ENCODE measurements at regions not wholly inside any gene's neighbourhood (a gene's known extent, or its start where the extent isn't known, plus 50 kb on each side); places are given as distances from the start of the nearest gene placed in this dataset.

GRCh38 chr21:26412885-26413284, 160.2 kb downstream of the CYYR1 start:
- DNase-seq (no peak), ATAC-seq (replicated peaks in 1 of 2) (no peak)
- H3K27ac Mint-ChIP-seq, result no peak overlapping the region
- H3K27me3 Mint-ChIP-seq (ENCODE audit: low read depth), result no peaks in the 10 kb centered on the region
- H3K9me3 Mint-ChIP-seq, result peaks cover 0 to 2% of the 10 kb centered on the region in 2 donors
- H3K4me1 Mint-ChIP-seq (ENCODE audit: low read depth), result no peaks in the 10 kb centered on the region
- no peak overlapping the region for H3K4me3 Mint-ChIP-seq
- no peaks in the 10 kb centered on the region for H3K36me3 Mint-ChIP-seq (ENCODE audit: insufficient read depth in 2 of 2)

GRCh38 chr21:26409735-26410134, 163.4 kb downstream of the CYYR1 start:
- Mint-ChIP-seq H3K27me3 (ENCODE audit: low read depth) (no peaks in the 10 kb centered on the region), H3K9me3 (peaks cover 0 to 2% of the 10 kb centered on the region in 2 donors), H3K4me1 (ENCODE audit: low read depth) (peaks cover 9% of the 10 kb centered on the region), H3K36me3 (ENCODE audit: insufficient read depth in 2 of 2) (no peaks in the 10 kb centered on the region), H3K27ac (no peak overlapping the region), H3K4me3 (no peak overlapping the region)
- ATAC-seq (replicated peaks in 1 of 2), result no peak
- DNase-seq, result no peak

- H3K27ac Mint-ChIP-seq, result no peak overlapping the region
- H3K36me3 Mint-ChIP-seq (ENCODE audit: insufficient read depth in 2 of 2), result no peaks in the 10 kb centered on the region
- DNase-seq (no peak), ATAC-seq (replicated peaks in 1 of 2) (no peak)
- H3K4me1 Mint-ChIP-seq (ENCODE audit: low read depth), result peaks cover 9% of the 10 kb centered on the region
- peaks cover 0 to 2% of the 10 kb centered on the region in 2 donors for H3K9me3 Mint-ChIP-seq
- no peak overlapping the region for H3K4me3 Mint-ChIP-seq
- H3K27me3 Mint-ChIP-seq (ENCODE audit: low read depth), result no peaks in the 10 kb centered on the region
These were observed 164.6 kb downstream of the CYYR1 start for GRCh38 chr21:26408511-26408910.

- Mint-ChIP-seq H3K9me3 (peaks cover 0 to 2% of the 10 kb centered on the region in 2 donors), H3K27ac (no peak overlapping the region), H3K36me3 (ENCODE audit: insufficient read depth in 2 of 2) (no peaks in the 10 kb centered on the region), H3K27me3 (ENCODE audit: low read depth) (no peaks in the 10 kb centered on the region), H3K4me3 (peak overlapping the region in 1 of 2 donors; percentile 9), H3K4me1 (ENCODE audit: low read depth) (peaks cover 9% of the 10 kb centered on the region)
- no peak for ATAC-seq (replicated peaks in 1 of 2)
- no peak for DNase-seq
These were observed 166.6 kb downstream of the CYYR1 start for GRCh38 chr21:26406526-26406925.

- Mint-ChIP-seq H3K4me1 (ENCODE audit: low read depth) (peaks cover 9% of the 10 kb centered on the region), H3K4me3 (peak overlapping the region in 1 of 2 donors; percentile 20), H3K9me3 (peaks cover 0 to 2% of the 10 kb centered on the region in 2 donors), H3K36me3 (ENCODE audit: insufficient read depth in 2 of 2) (no peaks in the 10 kb centered on the region), H3K27ac (no peak overlapping the region), H3K27me3 (ENCODE audit: low read depth) (no peaks in the 10 kb centered on the region)
- ATAC-seq (replicated peaks in 1 of 2) (peak; percentile 90 to 96), DNase-seq (peak; percentile 6 to 36)
These were observed 167.2 kb downstream of the CYYR1 start for GRCh38 chr21:26405735-26406361.

- ATAC-seq (replicated peaks in 1 of 2) (no peak), DNase-seq (no peak)
- Mint-ChIP-seq H3K4me3 (no peak overlapping the region), H3K4me1 (ENCODE audit: low read depth) (peaks cover 11% of the 10 kb centered on the region), H3K27ac (no peak overlapping the region), H3K27me3 (ENCODE audit: low read depth) (no peaks in the 10 kb centered on the region), H3K36me3 (ENCODE audit: insufficient read depth in 2 of 2) (no peaks in the 10 kb centered on the region), H3K9me3 (peaks cover 0 to 2% of the 10 kb centered on the region in 2 donors)
These were observed 168.0 kb downstream of the CYYR1 start for GRCh38 chr21:26405071-26405470.

GRCh38 chr21:26404288-26404687, 168.8 kb downstream of the CYYR1 start:
- Mint-ChIP-seq H3K36me3 (ENCODE audit: insufficient read depth in 2 of 2) (no peaks in the 10 kb centered on the region), H3K4me3 (no peak overlapping the region), H3K4me1 (ENCODE audit: low read depth) (peaks cover 14% of the 10 kb centered on the region), H3K9me3 (peaks cover 0 to 2% of the 10 kb centered on the region in 2 donors), H3K27ac (no peak overlapping the region), H3K27me3 (ENCODE audit: low read depth) (no peaks in the 10 kb centered on the region)
- ATAC-seq (replicated peaks in 1 of 2) (no peak), DNase-seq (no peak)

- ATAC-seq (replicated peaks in 1 of 2) (no peak), DNase-seq (no peak)
- no peaks in the 10 kb centered on the region for H3K27me3 Mint-ChIP-seq (ENCODE audit: low read depth)
- H3K27ac Mint-ChIP-seq, result no peak overlapping the region
- H3K4me1 Mint-ChIP-seq (ENCODE audit: low read depth), result peaks cover 14% of the 10 kb centered on the region
- peaks cover 0 to 2% of the 10 kb centered on the region in 2 donors for H3K9me3 Mint-ChIP-seq
- H3K4me3 Mint-ChIP-seq, result no peak overlapping the region
- H3K36me3 Mint-ChIP-seq (ENCODE audit: insufficient read depth in 2 of 2), result no peaks in the 10 kb centered on the region
These were observed 169.8 kb downstream of the CYYR1 start for GRCh38 chr21:26403321-26403720.

- Mint-ChIP-seq H3K4me3 (no peak overlapping the region), H3K27ac (no peak overlapping the region), H3K4me1 (ENCODE audit: low read depth) (peaks cover 5% of the 10 kb centered on the region), H3K36me3 (ENCODE audit: insufficient read depth in 2 of 2) (no peaks in the 10 kb centered on the region), H3K9me3 (peaks cover 2 to 3% of the 10 kb centered on the region in 2 donors), H3K27me3 (ENCODE audit: low read depth) (no peaks in the 10 kb centered on the region)
- DNase-seq (no peak), ATAC-seq (replicated peaks in 1 of 2) (no peak)
These were observed 175.5 kb downstream of the CYYR1 start for GRCh38 chr21:26397545-26397944.

GRCh38 chr21:26394341-26394740, 178.7 kb downstream of the CYYR1 start:
- no peak overlapping the region for H3K27ac Mint-ChIP-seq
- H3K36me3 Mint-ChIP-seq (ENCODE audit: insufficient read depth in 2 of 2), result no peaks in the 10 kb centered on the region
- H3K9me3 Mint-ChIP-seq, result peaks cover 0 to 3% of the 10 kb centered on the region in 2 donors
- H3K4me1 Mint-ChIP-seq (ENCODE audit: low read depth), result no peaks in the 10 kb centered on the region
- no peaks in the 10 kb centered on the region for H3K27me3 Mint-ChIP-seq (ENCODE audit: low read depth)
- no peak overlapping the region for H3K4me3 Mint-ChIP-seq
- DNase-seq (no peak), ATAC-seq (replicated peaks in 1 of 2) (no peak)

- H3K36me3 Mint-ChIP-seq (ENCODE audit: insufficient read depth in 2 of 2), result no peaks in the 10 kb centered on the region
- no peaks in the 10 kb centered on the region for H3K9me3 Mint-ChIP-seq
- no peak for ATAC-seq (replicated peaks in 1 of 2)
- no peaks in the 10 kb centered on the region for H3K4me1 Mint-ChIP-seq (ENCODE audit: low read depth)
- no peaks in the 10 kb centered on the region for H3K27me3 Mint-ChIP-seq (ENCODE audit: low read depth)
- H3K4me3 Mint-ChIP-seq, result no peak overlapping the region
- DNase-seq, result no peak
- H3K27ac Mint-ChIP-seq, result no peak overlapping the region
These were observed 181.9 kb downstream of the CYYR1 start for GRCh38 chr21:26391166-26391565.

- DNase-seq (no peak), ATAC-seq (replicated peaks in 1 of 2) (no peak)
- H3K9me3 Mint-ChIP-seq, result no peaks in the 10 kb centered on the region
- H3K27me3 Mint-ChIP-seq (ENCODE audit: low read depth), result no peaks in the 10 kb centered on the region
- H3K4me1 Mint-ChIP-seq (ENCODE audit: low read depth), result no peaks in the 10 kb centered on the region
- H3K27ac Mint-ChIP-seq, result no peak overlapping the region
- no peak overlapping the region for H3K4me3 Mint-ChIP-seq
- H3K36me3 Mint-ChIP-seq (ENCODE audit: insufficient read depth in 2 of 2), result peaks cover 0 to 2% of the 10 kb centered on the region in 2 donors
These were observed 183.0 kb downstream of the CYYR1 start for GRCh38 chr21:26389971-26390641.

- no peaks in the 10 kb centered on the region for H3K4me1 Mint-ChIP-seq (ENCODE audit: low read depth)
- H3K4me3 Mint-ChIP-seq, result no peak overlapping the region
- H3K36me3 Mint-ChIP-seq (ENCODE audit: insufficient read depth in 2 of 2), result peaks cover 0 to 2% of the 10 kb centered on the region in 2 donors
- H3K27ac Mint-ChIP-seq, result no peak overlapping the region
- no peaks in the 10 kb centered on the region for H3K9me3 Mint-ChIP-seq
- no peak for DNase-seq
- no peak for ATAC-seq (replicated peaks in 1 of 2)
- no peaks in the 10 kb centered on the region for H3K27me3 Mint-ChIP-seq (ENCODE audit: low read depth)
These were observed 184.3 kb downstream of the CYYR1 start for GRCh38 chr21:26388731-26389231.

Measured in activated T-cell treated with anti-CD3 and anti-CD28 coated beads, Interleukin-2, amount 50 U/mL, for 72 hours (primary cell).